B cell (primary cell): ENCODE measurements at regions not wholly inside any gene's neighbourhood (a gene's known extent, or its start where the extent isn't known, plus 50 kb on each side); places are given as distances from the start of the nearest gene placed in this dataset.

Source experiments
- CTCF ChIP-seq: fragments of 200-600 bp; IDR thresholded peaks from one replicate; pipeline ENCODE4 v1.8.0; 2022; ENCODE audit warnings: antibody characterized with exemption, mild to moderate bottlenecking
- EZH2 ChIP-seq: IDR thresholded peaks from 2 replicates; pipeline ENCODE4 v1.6.1; 2012; ENCODE audit warnings: borderline replicate concordance, low read depth, mild to moderate bottlenecking, moderate library complexity, low read length; ENCODE audit not compliant: insufficient read depth, poor library complexity, severe bottlenecking

GRCh38 chr6:167493310-167493709 lies 168.4 kb downstream of the TTLL2 start:
- no peak for TF ChIP-seq CTCF
- no peak for TF ChIP-seq EZH2
